Thymus (tissue), 11 donors: ENCODE measurements at regions not wholly inside any gene's neighbourhood (a gene's known extent, or its start where the extent isn't known, plus 50 kb on each side); places are given as distances from the start of the nearest gene placed in this dataset.
A peak's percentile ranks its signal among the peaks of the same experiment; 100 is the strongest.

Source experiments
- DNase-seq, 9 donors: peaks; one replicate each; pipeline ENCODE4 v3.0.0-alpha.2; 2013; ENCODE audit warnings: low spot score in 9 of 9, low read depth in 6 of 9, missing footprints in 1 of 9
- H3K27ac ChIP-seq, 2 donors: one replicate each; pipeline ENCODE4 v1.5.1; 2013; ENCODE audit warnings: control low read depth in 1 of 2, low read depth in 1 of 2, low read length in 1 of 2, mild to moderate bottlenecking in 1 of 2, moderate library complexity in 1 of 2
- H3K27me3 ChIP-seq, 2 donors: one replicate each; pipeline ENCODE4 v1.5.1; 2013; ENCODE audit warnings: low read length in 1 of 2; ENCODE audit not compliant: control insufficient read depth in 2 of 2, insufficient read depth in 1 of 2
- H3K36me3 ChIP-seq, 2 donors: one replicate each; pipeline ENCODE4 v1.5.1; 2013; ENCODE audit warnings: low read length in 1 of 2, mild to moderate bottlenecking in 1 of 2, moderate library complexity in 1 of 2; ENCODE audit not compliant: control insufficient read depth in 2 of 2, insufficient read depth in 2 of 2
- H3K4me1 ChIP-seq, 2 donors: one replicate each; pipeline ENCODE4 v1.5.1; 2013; ENCODE audit warnings: low read length in 2 of 2; ENCODE audit not compliant: control insufficient read depth in 2 of 2, insufficient read depth in 2 of 2
- H3K4me3 ChIP-seq, 2 donors: one replicate each; pipeline ENCODE4 v1.5.1; 2013; ENCODE audit warnings: low read length in 2 of 2, control low read depth in 1 of 2, mild to moderate bottlenecking in 1 of 2
- H3K9me3 ChIP-seq, 2 donors: one replicate each; pipeline ENCODE4 v1.5.1; 2013; ENCODE audit warnings: low read length in 1 of 2, mild to moderate bottlenecking in 1 of 2; ENCODE audit not compliant: control insufficient read depth in 2 of 2, insufficient read depth in 1 of 2
- WGBS: extraction: QIAGEN DNeasy Blood & Tissue Kit; methylation state at CpG from one replicate; pipeline ENCODE4 v1.1.7; 2013; 5-methylcytosine and 5-hydroxymethylcytosine counted together
- donor health status: healthy.

- DNase-seq, result no peak
- peaks cover 0 to 10% of the 10 kb centered on the region in 2 donors for H3K27me3 ChIP-seq
- no peak overlapping the region for H3K4me3 ChIP-seq
- 92% methylated on average over 3 of the region's 3 CpGs for WGBS
- no peaks in the 10 kb centered on the region for H3K36me3 ChIP-seq
- no peaks in the 10 kb centered on the region for H3K9me3 ChIP-seq
- no peak overlapping the region for H3K27ac ChIP-seq
- no peaks in the 10 kb centered on the region for H3K4me1 ChIP-seq
Measured at GRCh38 chr9:95778957-95779356, 96.5 kb upstream of the ERCC6L2 start.

- H3K4me3 ChIP-seq, result no peak overlapping the region
- H3K36me3 ChIP-seq, result no peaks in the 10 kb centered on the region
- H3K4me1 ChIP-seq, result peaks cover 0 to 4% of the 10 kb centered on the region in 2 donors
- no peaks in the 10 kb centered on the region for H3K9me3 ChIP-seq
- peaks cover 0 to 27% of the 10 kb centered on the region in 2 donors for H3K27me3 ChIP-seq
- DNase-seq, result no peak
- H3K27ac ChIP-seq, result no peak overlapping the region
Measured at GRCh38 chr9:95777136-95777535, 98.4 kb upstream of the ERCC6L2 start.

GRCh38 chr9:95776176-95776575 lies 99.3 kb upstream of the ERCC6L2 start:
- H3K36me3 ChIP-seq, result no peaks in the 10 kb centered on the region
- no peak for DNase-seq
- H3K9me3 ChIP-seq, result no peaks in the 10 kb centered on the region
- H3K27me3 ChIP-seq, result peaks cover 0 to 36% of the 10 kb centered on the region in 2 donors
- H3K27ac ChIP-seq, result no peak overlapping the region
- peaks cover 0 to 7% of the 10 kb centered on the region in 2 donors for H3K4me1 ChIP-seq
- H3K4me3 ChIP-seq, result no peak overlapping the region

- Histone ChIP-seq H3K27ac (no peak overlapping the region), H3K4me3 (no peak overlapping the region), H3K27me3 (peaks cover 0 to 46% of the 10 kb centered on the region in 2 donors), H3K36me3 (no peaks in the 10 kb centered on the region), H3K9me3 (no peaks in the 10 kb centered on the region), H3K4me1 (peaks cover 0 to 7% of the 10 kb centered on the region in 2 donors)
- no peak for DNase-seq
- WGBS, result 97% methylated on average over 5 of the region's 5 CpGs
Measured at GRCh38 chr9:95775191-95775590, 100.3 kb upstream of the ERCC6L2 start.

- Histone ChIP-seq H3K27ac (no peak overlapping the region), H3K9me3 (no peaks in the 10 kb centered on the region), H3K36me3 (no peaks in the 10 kb centered on the region), H3K4me1 (peaks cover 0 to 7% of the 10 kb centered on the region in 2 donors), H3K27me3 (peaks cover 0 to 55% of the 10 kb centered on the region in 2 donors), H3K4me3 (no peak overlapping the region)
- WGBS, result 76% methylated on average over 3 of the region's 3 CpGs
- no peak for DNase-seq
Measured at GRCh38 chr9:95773053-95773418, 102.5 kb upstream of the ERCC6L2 start.

- Histone ChIP-seq H3K36me3 (no peaks in the 10 kb centered on the region), H3K27ac (peak overlapping the region in 1 of 2 donors; percentile 3), H3K27me3 (peaks cover 0 to 55% of the 10 kb centered on the region in 2 donors), H3K9me3 (no peaks in the 10 kb centered on the region), H3K4me3 (no peak overlapping the region), H3K4me1 (peaks cover 0 to 7% of the 10 kb centered on the region in 2 donors)
- WGBS, result 58% methylated on average over 29 of the region's 29 CpGs
- no peak for DNase-seq
Measured at GRCh38 chr9:95772320-95773052, 103.0 kb upstream of the ERCC6L2 start.

GRCh38 chr9:95771556-95772246 lies 103.8 kb upstream of the ERCC6L2 start:
- Histone ChIP-seq H3K27me3 (peaks cover 0 to 55% of the 10 kb centered on the region in 2 donors), H3K36me3 (no peaks in the 10 kb centered on the region), H3K4me3 (no peak overlapping the region), H3K4me1 (peaks cover 0 to 7% of the 10 kb centered on the region in 2 donors), H3K27ac (no peak overlapping the region), H3K9me3 (no peaks in the 10 kb centered on the region)
- no peak for DNase-seq
- 36% methylated on average over 20 of the region's 20 CpGs for WGBS

GRCh38 chr9:95770653-95771131 lies 104.8 kb upstream of the ERCC6L2 start:
- Histone ChIP-seq H3K36me3 (no peaks in the 10 kb centered on the region), H3K4me3 (no peak overlapping the region), H3K4me1 (peaks cover 0 to 7% of the 10 kb centered on the region in 2 donors), H3K9me3 (no peaks in the 10 kb centered on the region), H3K27me3 (peaks cover 0 to 55% of the 10 kb centered on the region in 2 donors), H3K27ac (no peak overlapping the region)
- DNase-seq, result no peak
- 68% methylated on average over 7 of the region's 7 CpGs for WGBS

GRCh38 chr9:95769909-95770433 lies 105.5 kb upstream of the ERCC6L2 start:
- H3K4me1 ChIP-seq, result peaks cover 0 to 7% of the 10 kb centered on the region in 2 donors
- no peak overlapping the region for H3K4me3 ChIP-seq
- DNase-seq, result no peak
- no peaks in the 10 kb centered on the region for H3K36me3 ChIP-seq
- WGBS, result 94% methylated on average over 6 of the region's 6 CpGs
- H3K27me3 ChIP-seq, result peaks cover 0 to 50% of the 10 kb centered on the region in 2 donors
- no peak overlapping the region for H3K27ac ChIP-seq
- H3K9me3 ChIP-seq, result no peaks in the 10 kb centered on the region
